Transverse colon (tissue), 3 donors: ENCODE measurements at regions not wholly inside any gene's neighbourhood (a gene's known extent, or its start where the extent isn't known, plus 50 kb on each side); places are given as distances from the start of the nearest gene placed in this dataset.

Experiments
- CTCF ChIP-seq, 5 experiments: fragments of 200-600 bp in 3 of 5; fragments of 450-650 bp in 2 of 5; sonication (generic) in 3 of 5; IDR thresholded peaks; 1 replicate in 2 of 5; 2 replicates in 3 of 5; pipeline ENCODE4 v1.5.1; 2016 to 2017; ENCODE audit warnings: antibody characterized with exemption in 5 of 5, inconsistent platforms in 3 of 5, mild to moderate bottlenecking in 2 of 5, moderate library complexity in 1 of 5
- POLR2A ChIP-seq: fragments of 450-650 bp; IDR thresholded peaks from one replicate; pipeline ENCODE4 v1.6.1; 2016; ENCODE audit warnings: antibody characterized with exemption, mild to moderate bottlenecking, moderate library complexity

- TF ChIP-seq CTCF (IDR thresholded peaks at IDR 0.05) (no peak), POLR2A (no peak)
Measured at GRCh38 chr18:24764766-24765165, 304.3 kb downstream of the HRH4 start.
